ENCODE measurements at regions not wholly inside any gene's neighbourhood (a gene's known extent, or its start where the extent isn't known, plus 50 kb on each side); places are given as distances from the start of the nearest gene placed in this dataset.

DNA sequence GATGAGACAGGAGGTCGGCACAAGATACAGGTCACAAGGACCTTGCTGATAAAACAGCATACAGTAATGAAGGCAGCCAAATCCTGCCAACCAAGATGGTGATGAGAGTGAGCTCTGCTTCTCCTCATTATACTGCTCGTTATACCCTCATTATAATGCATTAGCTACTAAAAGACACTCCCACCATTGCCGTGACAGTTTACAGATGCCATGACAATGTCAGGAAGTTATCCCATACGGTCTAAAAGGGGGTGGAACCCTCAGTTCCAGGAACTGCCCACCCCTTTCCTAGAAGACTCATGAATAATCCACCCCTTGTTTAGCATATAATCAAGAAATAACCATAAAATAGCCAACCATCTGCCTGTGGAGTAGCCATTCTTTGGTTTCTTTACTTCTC lies 224.2 kb downstream of the RBM43 start:
- no peak for DNase-seq (ENCODE audit: low spot score)
- ATAC-seq: no peak

DNA sequence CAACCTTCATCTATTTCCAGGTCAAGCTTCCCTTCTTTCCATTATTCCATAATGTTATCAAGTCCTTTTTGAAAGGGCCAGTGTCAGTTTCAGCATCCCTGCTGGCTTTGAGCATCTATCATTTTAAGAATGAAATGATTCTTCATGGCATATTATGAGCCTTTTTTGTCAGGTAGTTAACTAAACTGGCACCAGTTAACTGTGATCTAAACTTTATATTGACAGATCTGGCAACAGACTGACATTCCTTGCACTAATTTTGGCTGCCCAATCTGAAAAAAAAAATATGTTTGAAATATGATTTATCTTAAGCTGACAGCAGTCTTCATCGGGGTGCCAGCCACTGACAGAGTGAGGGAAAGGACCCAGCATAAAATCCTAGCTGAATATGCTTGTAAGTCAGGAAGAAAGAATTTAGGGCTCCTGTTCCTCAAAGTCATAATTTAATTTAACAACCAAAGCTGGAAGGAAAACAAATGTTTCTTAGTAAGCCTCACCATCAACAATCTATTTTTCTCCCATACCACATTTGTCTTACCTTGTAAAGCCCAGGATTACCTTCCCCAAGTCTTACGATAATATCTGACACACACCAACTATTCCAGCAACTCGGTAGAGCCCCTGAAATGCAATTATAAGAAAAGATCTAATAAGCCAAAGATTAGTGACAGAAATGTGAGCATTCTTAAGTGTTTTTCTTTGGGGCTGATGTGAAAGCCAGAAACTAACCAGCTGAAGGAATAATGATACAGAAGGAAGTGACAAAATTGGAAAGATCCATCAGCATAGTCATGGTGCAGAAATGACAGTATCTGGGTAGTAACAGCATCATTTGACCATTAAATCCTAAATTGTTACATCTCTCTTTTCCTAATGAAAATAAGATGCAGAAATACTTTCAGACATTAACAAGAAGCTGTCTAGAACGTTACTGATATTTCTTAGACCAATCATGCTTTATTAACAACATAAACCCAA lies 228.1 kb downstream of the RBM43 start:
- no peak for ATAC-seq
- no peak for DNase-seq (ENCODE audit: low spot score)

DNA sequence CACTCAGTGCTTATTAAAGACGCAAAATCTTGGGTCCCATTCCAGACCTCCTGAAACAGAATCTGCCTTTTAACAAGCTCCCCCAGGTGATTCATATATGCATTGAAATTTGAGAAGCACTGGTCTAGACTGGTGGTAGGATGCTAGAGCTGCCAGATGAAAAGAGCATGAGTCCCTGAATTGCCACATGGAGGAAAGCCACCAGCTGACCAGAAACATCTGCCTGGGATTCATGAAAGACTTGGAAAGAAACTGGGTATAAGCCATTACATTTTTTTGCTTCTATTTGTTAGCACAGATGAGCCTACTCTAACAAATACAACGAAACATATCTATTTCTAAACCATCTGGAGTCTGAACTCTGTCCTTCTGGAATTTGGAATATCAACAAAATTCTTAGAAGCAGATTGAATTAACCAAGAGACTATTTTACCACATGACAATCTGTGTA lies 228.9 kb downstream of the RBM43 start:
- DNase-seq (ENCODE audit: low spot score) (no peak), ATAC-seq (peak; percentile 47)

DNA sequence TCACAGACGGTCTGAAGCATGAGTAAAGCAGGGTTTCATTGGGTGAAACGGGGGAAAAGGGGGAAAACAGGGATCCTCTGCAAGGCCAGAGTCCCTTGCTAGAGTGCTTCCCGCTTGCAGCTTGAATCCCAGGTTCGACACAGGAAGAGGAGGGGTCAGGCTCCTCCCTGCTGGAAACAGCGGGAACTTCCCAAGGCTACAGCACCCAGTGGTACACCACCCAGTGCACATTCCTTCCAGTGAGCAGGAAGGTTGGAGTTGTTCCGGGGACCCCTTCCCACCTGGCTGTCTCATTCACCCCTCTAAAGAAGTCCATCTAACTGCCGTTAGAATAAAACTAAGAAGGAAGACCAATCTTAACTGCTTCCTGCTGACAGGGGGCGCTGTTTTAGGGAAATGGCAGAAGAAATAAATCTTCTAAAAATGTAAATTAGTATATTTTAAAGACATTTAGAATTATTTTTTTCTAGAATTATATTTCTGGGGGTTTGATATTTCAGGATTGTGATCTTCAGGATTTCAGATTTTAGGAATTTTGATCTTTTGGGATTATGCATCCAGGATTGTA lies 230.9 kb downstream of the RBM43 start:
- ATAC-seq: no peak
- DNase-seq (ENCODE audit: low spot score): no peak

DNA sequence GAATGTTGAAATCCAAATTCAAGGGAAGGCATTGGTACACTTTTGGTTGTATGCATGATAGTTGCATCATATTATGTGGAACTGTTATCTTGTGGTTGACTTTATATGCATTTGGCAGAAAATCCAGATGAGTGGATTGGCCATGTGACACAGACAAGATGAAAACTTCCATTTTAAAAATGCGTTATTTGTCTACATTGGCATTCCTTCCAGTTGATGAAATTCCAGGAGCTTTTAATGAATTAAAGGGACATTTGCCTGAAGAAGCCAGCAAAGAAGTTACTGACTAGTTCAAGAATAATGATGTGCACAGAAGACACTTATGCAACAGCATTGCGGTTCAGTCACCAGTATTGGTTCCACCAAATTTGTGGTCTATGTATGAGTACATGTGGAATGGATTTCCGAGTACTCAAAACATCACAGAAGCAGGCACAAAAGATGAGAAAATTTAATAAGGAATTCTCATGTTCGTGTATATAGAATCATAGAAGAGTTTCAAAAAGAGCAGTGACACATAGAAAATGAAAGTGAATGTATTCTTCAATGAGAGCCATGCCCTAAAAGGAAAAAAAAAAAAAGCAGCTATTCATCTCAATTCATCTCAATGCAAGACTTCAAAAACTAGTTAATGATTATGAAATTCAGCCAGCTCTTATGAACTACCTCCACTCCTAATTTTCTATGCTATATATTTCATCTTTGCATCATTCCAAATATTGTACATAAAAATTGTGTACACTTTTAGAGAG lies 232.1 kb downstream of the RBM43 start:
- no peak for DNase-seq (ENCODE audit: low spot score)
- no peak for ATAC-seq

DNA sequence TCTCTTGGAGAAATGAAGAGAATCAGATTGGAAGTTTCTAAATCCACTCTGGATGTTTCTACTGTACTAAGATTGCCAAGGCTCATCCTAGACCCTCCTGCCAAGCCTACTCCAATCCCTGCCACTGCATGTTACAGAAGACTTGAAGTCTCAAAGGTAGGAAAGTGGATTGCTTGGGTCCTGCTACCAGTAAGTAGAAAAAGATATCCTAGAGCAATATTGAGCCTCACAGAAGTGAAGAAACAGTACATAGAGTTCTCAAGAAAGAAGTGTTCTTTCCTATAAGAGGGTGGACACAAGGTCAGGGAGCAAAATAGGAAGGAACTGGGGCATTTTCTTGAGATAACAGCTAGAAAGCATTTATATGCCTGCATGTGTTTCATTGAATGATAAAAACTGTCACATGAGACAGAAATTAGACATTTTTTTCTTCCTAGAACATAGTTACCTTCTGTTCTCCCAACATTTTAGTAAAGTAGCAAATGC lies 232.9 kb downstream of the RBM43 start:
- DNase-seq (ENCODE audit: low spot score) (no peak), ATAC-seq (no peak)

DNA sequence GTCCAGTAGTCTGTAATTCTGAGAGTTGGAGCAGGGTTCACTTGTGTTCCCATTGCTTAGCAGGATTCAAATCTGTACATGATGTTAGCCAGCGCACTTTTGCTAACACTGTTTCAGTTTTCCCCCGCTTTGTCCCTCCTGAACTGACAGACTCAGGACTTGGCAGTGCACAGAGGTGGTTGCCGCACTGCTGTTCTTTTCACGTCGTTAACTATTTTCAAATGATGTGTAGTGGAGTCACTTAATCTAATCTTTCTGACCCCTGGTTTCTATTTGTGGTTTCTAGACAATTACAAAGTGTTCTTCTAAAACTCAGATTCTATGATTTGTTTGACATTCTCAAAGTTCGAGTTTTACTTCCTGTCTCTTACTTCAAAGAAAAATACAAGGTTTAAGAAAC lies 234.5 kb downstream of the RBM43 start:
- no peak for DNase-seq (ENCODE audit: low spot score)
- no peak for ATAC-seq

DNA sequence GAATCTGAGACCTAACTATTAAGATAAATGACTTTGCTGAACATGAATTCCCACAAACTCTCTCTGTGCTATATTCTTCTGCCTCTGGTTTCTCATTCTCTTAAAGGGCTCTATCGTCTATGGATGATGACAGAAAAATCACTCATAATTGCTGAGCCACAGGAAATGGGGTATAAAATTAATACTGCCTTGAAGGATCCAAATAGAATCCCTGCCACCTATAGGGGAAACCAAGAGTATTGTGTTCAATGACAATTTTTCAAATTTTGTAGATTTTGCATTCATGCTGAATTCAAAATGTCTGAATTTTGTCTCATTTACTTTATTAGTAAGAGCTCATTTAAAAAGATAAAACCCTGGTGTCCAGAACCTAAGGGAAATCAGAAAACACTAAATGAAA lies 235.8 kb downstream of the RBM43 start:
- DNase-seq (ENCODE audit: low spot score): no peak
- no peak for ATAC-seq

DNA sequence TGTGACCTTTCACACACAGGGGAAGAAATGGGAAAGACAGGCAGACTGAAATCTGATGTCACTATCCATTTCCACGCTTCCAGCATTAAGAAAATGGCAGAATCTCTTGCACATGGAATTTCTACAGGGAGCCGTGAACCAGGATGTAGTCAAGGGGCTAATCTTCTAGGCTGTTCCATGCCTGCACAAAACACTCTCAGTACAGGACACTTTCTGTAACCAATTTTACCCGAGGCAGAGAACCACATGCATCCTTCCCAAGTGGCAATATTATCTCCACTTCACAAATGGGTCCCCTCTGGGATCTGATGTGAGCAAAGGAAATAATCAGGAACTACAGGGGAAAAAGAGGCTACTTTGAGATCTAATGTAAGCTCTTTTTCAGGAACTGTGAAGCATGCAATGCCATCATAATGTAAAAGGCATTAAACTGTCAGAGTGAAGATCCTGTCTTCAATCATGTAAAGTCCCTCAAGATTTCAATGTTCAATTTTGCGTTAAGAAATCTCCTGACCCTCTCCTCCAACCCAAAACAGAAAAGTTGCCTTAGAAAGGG lies 236.9 kb downstream of the RBM43 start:
- ATAC-seq (no peak), DNase-seq (ENCODE audit: low spot score) (no peak)

DNA sequence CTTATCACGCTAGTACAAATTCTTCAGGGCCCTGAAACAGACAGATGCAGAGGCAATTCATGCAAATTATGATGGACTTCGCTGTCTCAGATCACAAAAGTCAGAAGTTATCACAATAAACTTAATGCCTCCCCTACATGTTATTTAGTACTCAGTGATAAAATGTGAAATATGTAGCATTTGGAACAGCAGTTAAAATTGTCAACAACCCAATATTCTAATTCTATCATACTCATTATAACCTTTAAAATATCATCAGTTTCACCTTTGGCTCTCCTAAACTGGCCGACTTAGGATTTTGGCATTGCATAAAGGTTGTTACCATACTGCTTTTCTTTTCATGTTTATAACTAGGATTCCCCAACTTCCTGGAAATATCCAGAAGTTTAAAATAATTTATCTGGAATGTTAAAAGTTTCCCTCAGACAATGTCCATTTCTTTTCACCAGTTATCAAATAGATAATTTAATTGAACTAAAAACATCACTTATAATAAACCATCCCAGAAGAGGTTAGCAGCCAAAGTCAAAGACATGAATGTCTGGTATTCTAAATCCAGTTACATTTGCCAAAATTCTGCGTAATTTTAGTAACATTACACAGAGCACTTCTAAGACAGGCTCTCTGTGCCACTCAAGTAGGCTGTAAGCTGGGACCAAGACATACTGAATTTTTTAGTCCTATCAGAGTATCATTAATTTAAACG lies 239.8 kb downstream of the RBM43 start:
- DNase-seq (ENCODE audit: low spot score) (no peak), ATAC-seq (peak; percentile 16)

DNA sequence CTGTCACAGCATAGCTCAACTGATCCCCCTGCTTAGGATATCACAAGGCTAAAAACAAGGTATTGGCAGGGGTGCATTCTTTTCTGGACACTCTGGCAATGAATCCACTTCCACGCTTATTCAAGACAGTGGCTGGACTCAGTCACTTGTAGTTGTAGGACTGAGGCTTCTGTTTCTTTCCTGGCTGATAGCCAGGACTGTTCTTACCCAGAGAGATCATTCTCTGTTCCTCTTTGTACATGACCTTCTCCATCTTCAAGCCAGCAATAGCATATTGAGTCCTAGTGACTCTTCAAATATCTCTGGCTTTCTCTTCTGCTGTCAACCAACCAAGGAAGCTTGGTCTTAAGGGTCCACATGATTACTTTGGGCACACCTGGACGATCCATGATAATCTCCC lies 241.3 kb downstream of the RBM43 start:
- DNase-seq (ENCODE audit: low spot score) (no peak), ATAC-seq (no peak)

DNA sequence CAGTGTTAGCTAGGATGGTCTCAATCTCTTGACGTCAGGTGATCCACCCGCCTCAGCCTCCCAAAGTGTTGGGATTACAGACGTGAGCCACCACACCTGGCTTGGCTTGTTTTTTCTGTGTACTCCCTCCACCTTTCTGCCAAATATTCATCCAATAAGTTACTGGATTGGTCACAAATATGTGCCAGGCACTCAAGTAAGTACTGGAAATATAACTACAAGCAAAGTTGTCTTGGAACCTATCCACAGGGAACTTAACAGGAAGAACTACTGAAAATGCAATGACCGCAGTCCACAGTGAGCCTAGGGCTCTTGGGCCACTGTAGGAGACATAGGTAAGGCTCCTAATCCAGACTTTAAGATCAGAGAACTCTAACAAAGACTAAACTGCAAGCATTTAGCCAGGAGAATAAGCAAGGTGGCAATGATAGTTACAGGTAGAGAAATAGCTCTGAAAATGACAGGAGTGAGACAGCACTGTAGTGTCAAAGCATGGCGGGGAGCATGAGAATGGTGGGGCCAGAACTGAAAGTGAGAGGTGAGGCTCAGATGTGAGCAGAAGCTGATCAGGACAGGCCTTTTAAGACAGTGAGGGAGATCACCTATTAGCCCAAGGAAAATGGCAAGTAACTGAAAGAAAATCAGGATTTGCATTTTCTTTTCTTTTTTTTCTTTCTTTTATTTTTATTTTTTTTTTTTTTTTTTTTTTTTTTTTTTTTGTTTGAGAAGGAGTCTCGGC lies 252.1 kb downstream of the RBM43 start:
- no peak for ATAC-seq
- no peak for DNase-seq (ENCODE audit: low spot score)

DNA sequence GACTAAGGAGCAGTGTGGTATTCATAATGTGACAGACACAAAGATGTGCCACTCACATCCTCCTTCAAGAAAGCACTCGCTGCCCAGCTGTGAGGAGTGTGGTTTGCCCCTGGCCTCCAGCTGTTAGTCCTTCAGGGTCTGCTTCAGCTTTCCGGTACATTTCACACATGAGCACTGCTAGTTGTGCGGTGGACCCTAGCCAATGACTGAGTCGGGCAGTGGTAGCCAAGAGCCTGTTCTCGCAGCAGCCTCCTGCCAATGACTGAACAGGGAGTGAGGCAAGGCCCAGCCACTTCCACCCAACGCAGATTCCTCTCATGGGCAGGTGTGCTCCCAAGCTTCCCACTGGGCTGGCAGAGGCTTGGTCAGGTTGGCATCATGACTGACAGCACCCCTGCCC lies 254.3 kb downstream of the RBM43 start:
- no peak for DNase-seq (ENCODE audit: low spot score)
- no peak for ATAC-seq

DNA sequence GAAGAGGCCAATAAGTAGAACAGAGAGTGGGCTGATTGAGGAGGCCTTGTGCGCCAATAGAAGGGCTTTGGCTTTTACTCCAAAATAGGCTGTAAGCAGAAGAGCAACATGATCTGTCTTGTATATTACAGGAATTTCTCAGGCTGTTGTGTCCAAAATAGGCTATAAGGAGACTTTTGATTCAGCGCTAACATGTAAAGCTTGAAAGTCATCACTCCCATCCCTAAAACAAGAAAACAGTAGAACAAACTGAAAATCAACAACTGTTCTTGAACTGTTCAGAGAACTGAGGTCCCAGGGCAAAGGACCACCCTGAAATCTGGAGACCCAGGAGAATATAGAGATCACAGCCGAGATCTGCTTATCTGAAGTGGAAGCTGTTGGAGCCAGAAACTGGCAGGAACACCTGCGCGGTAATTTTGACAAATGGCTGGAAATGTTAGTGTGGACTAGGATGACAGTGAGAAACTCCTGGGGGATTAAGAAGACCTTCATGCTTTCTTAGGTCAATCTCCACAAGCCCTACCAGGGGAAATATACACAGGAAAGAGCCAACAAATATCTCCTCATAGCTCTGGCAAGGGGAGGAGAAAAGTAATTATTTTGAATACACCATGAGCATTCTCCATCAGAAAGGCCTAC lies 258.6 kb downstream of the RBM43 start:
- no peak for ATAC-seq
- no peak for DNase-seq (ENCODE audit: low spot score)

DNA sequence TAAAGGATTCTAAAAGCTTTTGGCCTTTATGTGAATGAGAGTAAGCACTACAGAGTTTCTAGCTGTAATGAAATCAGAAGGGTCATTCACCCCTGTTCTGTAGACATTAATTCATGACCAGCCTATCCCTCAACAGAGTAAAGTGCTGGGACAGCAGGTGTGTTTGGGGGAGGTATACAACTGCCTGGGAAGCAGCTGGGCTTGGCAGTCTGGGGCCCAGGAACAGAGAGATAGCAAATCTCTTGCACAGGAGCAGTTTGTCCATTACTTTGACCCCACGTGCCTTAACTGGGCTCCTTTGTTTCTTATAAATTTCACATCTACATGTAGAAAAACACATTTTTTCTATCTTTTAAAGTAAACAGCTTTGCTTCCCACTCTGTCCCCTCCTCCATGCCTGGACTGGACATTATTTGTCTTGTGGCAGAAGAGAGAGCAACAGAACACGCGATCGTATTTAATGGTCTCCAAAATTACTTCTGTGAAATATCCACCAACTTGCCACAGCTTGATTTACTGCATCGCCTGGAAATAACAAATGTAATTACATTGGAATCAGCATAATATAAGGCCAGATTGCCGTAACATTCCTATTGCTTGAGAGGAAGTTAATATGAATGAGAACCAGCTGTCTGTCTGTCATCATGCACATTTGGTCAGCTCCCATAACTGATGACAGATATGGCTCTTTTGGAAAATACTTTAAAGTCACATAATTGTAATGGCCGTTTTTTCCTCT lies 263.8 kb downstream of the RBM43 start:
- ATAC-seq (no peak), DNase-seq (ENCODE audit: low spot score) (no peak)

DNA sequence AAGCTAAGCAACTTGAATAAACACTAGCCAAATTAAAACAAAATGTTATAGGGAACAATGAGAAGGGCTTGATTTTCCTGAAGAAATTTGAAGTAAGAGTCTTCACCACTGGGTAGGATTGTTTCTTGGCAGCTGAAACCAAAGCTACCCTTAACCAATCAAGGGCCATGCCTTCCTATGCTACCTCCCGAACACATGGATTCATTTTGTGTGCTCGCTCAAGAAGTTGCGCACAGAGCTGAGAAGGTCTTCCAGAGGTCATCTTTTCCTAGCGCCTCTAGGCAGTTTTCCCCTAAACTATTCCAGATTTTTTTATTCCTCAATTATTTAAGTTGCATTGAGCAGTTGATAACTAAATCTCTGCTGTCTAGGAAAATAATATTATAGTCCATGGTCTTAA lies 264.6 kb downstream of the RBM43 start:
- DNase-seq (ENCODE audit: low spot score): no peak
- ATAC-seq: no peak

DNA sequence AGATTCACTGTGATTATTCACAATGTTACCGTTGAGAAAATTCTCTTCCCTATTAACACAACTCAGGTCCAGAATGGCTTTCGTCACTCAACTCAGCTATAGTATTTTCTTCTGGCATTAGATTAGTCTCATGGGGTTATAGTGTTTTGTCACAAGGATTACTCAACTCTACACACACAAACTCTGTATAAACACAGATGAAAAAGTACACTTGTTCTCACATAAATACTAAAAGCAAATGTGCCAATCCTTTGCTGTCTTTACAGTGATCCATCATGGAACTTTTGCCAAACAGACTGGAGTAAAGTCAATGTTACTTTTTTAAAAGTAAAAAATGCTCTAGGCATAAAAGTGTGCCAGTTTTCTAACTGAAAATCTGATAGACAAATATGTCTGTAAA lies 267.6 kb downstream of the RBM43 start:
- DNase-seq (ENCODE audit: low spot score) (no peak), ATAC-seq (no peak)

DNA sequence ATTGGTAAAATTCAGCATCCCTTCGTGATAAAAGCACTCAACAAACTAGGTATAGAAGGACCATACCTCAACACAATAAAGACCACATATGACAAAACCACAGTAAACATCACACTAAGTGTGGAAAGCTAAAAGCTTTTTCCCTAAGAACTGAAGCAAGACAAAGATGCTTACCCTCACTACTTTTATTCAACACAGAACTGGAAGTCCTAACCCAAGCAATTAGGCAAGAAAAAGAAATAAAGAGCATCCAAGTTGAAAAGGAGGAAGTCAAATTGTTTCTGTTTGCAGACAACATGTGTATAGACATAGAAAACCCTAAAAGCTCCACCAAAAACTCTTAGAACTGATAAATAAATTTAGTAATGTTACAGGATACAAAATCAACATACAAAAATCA lies 271.7 kb downstream of the RBM43 start:
- DNase-seq (ENCODE audit: low spot score) (no peak), ATAC-seq (no peak)

DNA sequence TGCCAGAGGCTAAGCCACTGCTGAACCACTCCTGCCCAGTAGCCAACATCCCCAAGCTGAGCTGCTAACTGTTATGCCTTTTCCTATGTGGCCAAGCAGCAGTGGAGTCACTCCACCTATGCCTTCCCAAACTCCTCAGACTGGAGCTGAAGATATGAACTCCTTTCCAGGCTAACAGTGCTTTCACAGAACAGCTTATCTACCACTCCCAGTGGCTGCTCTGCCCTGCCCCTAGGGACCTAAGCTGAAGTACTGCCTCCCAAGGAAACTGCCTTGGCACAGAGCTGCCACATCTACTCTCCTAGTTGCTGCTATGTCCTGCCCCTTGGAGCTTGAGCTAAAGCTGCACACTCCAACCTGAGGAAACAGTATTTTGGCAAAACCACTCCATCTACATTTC lies 275.9 kb downstream of the RBM43 start:
- DNase-seq (ENCODE audit: low spot score) (no peak), ATAC-seq (no peak)

Measured in left lobe of liver (tissue), 2 donors.